GM21717 (cell line): ENCODE measurements at regions not wholly inside any gene's neighbourhood (a gene's known extent, or its start where the extent isn't known, plus 50 kb on each side); places are given as distances from the start of the nearest gene placed in this dataset.
"Not testable (repeated sequence)": the region's sequence is repeated elsewhere in the genome, so short reads cannot be mapped to it uniquely, and the experiment has no call there.

Experiments
- ATAC-seq: cut with Tn5 transposase; IDR thresholded peaks from one replicate; pipeline ENCODE4 v1.9.1; 2021; ENCODE audit warnings: mild to moderate bottlenecking, moderate library complexity; ENCODE audit not compliant: unreplicated experiment

DNA sequence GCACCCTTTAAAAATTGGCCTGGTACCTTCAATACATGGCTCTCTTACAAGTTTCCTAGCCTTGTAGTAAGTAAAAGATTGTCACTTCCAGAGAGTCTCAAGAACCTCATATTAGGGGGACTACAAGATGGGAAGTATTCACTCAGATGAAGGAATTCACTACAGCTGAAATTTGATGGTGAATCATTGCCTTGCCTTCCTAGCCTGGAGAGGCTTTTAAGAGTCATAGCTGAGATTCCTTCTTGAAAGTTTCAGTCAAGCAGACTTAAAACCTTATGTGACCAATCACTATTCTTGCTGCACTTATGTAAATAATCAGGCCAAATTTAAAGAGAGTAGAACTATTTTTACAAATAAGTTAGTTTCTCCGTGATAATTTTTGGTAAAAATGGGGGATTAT lies 451.6 kb downstream of the TRHDE start:
- no peak for ATAC-seq

DNA sequence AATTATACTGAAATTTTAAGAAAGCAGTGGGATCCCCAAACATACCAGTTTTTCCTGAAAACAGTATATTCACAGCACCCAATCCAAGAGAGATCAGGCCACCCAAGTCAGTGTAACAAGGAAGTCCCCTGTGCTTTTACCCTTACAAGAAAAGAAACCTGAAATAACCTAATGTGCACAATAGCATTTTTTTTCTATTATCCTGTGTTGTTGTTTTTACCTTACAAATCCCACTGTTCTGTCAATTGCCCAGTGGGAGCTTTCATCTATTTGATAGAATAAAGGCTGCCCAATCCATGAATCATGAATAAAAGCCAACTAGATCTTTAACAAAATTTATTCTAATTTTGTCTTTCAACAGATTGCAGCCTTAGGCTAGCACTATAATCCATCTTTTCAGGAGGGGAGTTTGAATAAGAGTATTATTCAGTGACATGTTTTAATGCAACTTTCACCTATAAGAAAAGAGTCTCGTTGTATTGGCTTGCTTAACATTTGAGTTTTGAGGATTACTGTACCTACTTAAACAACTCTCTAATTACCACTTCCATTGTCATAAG lies 457.4 kb downstream of the TRHDE start:
- no peak for ATAC-seq

DNA sequence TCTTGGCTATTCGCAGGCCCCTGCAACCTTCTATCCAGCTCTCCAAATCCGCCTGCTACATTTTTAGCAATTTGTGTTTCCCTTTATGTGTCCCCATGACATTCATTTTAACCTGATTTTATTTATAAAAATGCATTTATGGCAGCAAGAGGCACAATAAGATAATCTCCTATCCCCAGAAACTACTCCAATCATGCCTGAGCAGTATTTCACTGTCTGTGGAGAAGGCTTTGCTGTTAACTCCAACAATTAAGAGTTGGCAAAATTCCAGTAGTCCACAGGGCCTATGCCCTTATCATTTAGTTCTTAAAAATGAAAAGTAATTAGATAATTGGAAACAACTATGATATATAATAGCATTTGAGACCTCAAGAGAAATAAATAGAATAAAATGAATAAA lies 462.4 kb downstream of the TRHDE start:
- ATAC-seq: no peak

- no peak for ATAC-seq
Measured at GRCh38 chr12:72738811-72739210, 466.6 kb downstream of the TRHDE start.

GRCh38 chr12:72740064-72740463 lies 467.9 kb downstream of the TRHDE start:
- ATAC-seq: no peak

- no peak for ATAC-seq
Measured at GRCh38 chr12:72742568-72742967, 470.4 kb downstream of the TRHDE start.

DNA sequence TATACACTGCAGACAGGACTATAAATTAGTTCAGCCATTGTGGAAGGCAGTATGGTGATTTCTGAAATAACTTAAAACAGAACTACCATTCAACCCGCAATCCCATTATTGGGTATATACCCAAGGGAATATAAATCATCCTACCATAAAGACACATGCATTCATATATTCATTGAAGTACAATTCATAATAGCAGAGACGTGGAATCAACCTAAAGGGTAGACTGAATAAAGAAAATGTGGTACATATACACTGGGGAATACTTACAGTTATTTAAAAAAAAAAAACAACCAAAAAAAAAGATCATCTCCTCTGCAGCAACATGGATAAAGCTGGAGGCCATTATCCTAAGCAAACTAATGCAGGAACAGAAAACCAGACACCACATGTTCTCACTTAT lies 473.9 kb downstream of the TRHDE start:
- no peak for ATAC-seq

DNA sequence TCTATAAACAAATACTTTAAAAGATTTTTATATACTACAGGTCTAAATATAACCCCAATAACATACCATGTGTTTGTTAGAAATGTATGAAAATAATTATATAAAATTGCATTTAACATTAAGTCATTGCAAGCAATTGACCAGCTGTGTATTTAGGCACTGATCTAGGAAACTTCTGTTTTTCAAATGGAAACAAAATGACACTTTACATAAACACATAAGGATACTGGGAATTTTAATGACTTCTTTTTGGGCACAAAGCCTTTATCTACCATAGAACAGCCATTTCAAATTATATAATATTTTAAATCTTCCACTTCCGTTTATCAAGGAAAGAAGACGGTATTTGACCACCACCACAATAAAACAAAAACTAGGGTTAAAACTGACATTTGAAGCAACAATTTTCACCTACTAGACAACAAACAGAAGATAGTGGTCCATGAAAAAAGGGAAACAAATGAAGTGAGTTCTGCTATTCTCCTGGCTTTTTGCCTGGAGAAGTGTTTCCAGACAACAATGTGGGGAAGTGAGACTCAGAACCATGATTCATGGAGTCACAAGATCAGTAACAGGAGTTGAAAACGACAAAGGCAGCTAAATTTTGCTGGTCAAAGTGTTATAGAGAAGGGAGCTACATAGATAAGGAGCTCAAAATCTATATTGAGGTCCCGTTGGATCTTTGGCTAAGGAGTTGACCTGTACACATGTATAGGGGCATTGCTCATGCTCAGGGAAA lies 475.1 kb downstream of the TRHDE start:
- ATAC-seq: no peak

DNA sequence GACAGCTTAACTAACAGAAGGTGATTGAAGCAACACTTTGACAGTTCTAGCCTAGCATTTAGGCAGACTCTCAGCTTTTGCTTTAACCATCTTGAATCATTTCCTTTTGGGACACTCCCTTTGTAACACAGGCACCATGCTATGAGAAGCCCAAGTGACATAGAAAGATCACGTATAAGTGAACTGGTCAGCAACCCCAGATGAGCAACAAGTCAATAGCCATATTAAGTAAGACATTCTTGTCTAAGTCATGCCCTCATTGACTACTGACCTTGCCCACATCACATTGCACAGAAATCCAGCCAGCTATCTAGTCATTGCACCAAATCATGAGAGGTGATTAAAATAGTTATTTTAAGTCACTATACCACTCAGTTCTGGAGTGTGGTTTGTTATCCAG lies 476.8 kb downstream of the TRHDE start:
- no peak for ATAC-seq

GRCh38 chr12:72753571-72753970 lies 481.4 kb downstream of the TRHDE start:
- ATAC-seq: no peak

- not testable (repeated sequence) for ATAC-seq
Measured at GRCh38 chr12:72754026-72754425, 481.9 kb downstream of the TRHDE start.

GRCh38 chr12:72766517-72766916 lies 494.3 kb downstream of the TRHDE start:
- no peak for ATAC-seq

DNA sequence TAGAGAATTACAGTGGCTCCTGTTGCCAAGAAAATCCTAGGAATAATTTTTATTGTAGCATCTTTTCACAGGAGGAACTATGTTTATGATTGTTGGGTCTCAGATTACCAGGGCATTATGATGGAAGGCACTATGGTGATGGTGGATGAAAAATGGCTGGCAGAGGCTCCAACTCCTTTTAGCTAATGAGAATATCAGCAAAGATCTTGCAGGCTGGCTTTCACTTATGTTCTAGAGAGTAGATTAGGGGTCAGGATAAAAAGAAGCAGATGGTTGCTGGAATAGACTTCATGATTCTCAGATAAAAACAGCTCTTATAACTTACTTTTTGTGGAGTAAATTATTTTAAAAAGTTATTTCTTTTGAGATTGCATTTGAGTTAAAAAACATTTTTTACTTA lies 501.9 kb downstream of the TRHDE start:
- no peak for ATAC-seq

DNA sequence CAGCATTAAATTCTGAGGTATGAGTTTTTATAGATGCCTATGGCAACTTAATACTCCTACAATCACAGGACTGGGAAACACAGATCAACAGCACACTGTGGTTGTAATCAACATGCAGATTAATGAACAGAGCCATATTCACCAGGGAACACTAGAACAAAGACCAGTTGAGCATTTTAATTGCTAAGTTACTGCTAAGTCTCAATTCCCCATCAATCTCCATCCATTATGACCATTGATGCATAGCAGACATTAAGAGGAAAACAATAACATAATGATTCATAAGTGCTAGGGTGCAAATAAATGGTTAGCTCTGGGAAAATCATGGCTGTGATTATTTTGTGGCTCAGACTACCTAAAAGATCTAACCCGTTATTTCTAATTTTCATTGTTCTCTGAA lies 505.6 kb downstream of the TRHDE start:
- ATAC-seq: no peak

DNA sequence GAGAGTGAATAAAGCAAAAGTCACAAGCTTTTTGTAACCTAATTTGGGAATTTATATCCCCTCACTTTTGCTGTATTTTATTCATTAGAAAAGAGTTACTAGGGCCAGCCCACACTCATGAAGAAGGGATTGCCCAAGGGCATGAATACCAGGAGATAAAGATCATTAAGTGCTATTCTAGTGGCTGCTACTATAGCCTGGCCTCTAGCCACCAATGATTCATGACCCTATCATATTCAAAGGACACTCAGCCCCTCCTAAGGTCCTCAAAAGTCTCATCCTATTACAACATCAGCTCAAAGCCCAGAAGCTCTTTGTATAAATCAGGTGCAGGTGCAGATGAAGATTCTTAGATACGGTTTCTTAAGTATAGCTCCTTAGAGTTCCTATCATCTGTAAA lies 518.1 kb downstream of the TRHDE start:
- ATAC-seq: no peak

DNA sequence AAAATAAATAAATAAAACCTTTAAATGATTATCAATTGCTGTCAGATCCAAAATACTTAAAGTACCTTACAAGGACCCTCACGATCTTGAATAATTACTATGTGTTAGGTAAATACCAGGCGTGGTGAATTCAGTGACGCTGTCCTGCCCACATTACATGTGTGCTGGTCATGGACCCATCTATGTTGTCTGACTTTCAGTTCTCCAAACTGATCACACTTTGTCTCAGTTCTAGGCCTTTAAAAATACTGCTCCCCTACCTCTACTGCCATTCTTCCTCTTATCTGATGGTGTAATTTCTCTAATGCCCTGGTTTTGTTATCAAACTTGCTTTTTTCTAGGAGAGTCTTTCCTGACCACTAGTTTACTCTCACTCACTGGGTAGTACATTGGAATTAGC lies 520.7 kb downstream of the TRHDE start:
- no peak for ATAC-seq

GRCh38 chr12:72793796-72794195 lies 521.6 kb downstream of the TRHDE start:
- no peak for ATAC-seq

DNA sequence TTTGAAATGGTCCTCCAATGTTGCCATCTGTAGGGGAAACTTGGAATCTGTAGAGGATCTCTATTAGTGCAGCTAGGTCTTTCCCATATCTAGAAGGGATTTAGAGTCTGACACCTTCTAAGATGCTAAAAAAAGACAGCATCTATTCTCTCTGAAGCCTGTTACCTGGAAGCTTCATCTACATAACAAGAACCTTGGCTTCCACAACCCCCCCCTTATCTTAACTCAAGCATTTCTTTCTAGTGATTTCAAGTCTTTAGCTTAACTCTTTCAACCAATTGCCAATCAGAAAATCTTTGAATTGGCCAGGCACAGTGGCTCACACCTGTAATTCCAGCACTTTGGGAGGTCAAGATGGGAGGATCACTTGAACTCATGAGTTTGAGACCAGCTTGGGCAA lies 543.3 kb downstream of the TRHDE start:
- ATAC-seq: no peak

DNA sequence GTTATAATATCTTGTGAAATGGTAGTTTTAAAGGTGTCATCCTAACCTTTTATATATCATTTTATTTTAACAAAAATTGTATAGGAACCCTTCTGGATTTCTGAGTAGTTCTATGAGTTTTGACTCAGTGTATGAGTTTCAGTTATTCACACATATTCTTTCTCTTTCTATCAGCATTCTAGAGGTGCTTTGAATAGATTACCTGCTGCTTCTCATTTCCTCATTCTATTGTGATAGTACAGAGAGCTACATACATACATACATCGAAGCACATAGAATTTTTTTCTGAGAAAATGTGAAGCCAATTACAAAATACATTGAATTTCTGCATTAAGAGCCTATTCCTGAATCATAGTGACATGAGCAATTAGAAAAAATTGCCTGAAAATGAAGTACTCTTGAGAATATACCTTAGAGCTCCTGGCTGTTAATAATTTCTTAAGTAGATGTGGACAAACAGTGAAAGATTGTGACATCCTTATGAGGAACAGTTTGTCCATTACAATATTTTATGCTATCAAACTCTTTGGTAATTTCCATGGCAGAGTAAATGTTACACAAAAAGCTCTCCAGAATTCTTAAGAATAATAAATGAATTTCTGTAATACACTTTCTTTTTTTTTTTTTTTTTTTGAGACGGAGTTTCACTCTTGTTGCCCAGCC lies 556.6 kb downstream of the TRHDE start:
- peak; percentile 89 for ATAC-seq

DNA sequence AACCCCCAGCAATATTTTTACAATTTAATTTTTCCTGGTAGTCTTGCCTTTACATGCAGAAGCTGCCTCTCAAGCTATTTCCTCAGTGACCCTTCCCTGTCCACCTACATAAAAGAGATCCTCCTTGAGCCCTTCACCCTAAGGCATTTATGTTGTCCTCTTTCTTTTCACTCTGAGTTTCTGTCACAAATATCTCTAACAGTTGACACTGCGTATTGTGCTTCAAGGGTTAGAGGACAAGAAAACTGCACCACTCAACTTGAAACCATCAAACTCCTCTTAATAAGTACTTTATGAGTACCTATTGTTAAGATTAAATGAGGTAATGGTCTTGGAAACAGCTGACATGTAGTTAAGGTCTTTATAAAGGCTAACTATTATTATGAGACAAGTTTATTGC lies 557.7 kb downstream of the TRHDE start:
- no peak for ATAC-seq

- ATAC-seq: no peak
Measured at GRCh38 chr12:72832024-72832423, 559.9 kb downstream of the TRHDE start.

- no peak for ATAC-seq
Measured at GRCh38 chr12:72836194-72836593, 564.0 kb downstream of the TRHDE start.
